ENCODE measurements at regions not wholly inside any gene's neighbourhood (a gene's known extent, or its start where the extent isn't known, plus 50 kb on each side); places are given as distances from the start of the nearest gene placed in this dataset.

- no peak for TF ChIP-seq ZNF609 (CRISPR knock-in tag; IDR thresholded peaks at IDR 0.05; ENCODE audit: borderline replicate concordance)
Measured at GRCh38 chr12:96093543-96094196, 58.3 kb upstream of the LTA4H start (continued).

GRCh38 chr12:96094201-96094600, 58.8 kb upstream of the LTA4H start:
- no peaks in the 10 kb centered on the region for H3K4me1 ChIP-seq (ENCODE audit: insufficient read depth, low read length)
- no peak overlapping the region for H3K27ac ChIP-seq (ENCODE audit: extremely low read length, insufficient read depth, low read length)
- no peaks in the 10 kb centered on the region for H4K20me1 ChIP-seq (ENCODE audit: insufficient read depth, low read length)
- H3K27me3 ChIP-seq (ENCODE audit: control insufficient read depth in 1 of 2, insufficient read depth in 2 of 2, low read length in 2 of 2) = peaks cover 5% of the 10 kb centered on the region in 2 experiments; a peak in 2 of 5 replicates
- H3K9me3 ChIP-seq (ENCODE audit: low read length) = no peaks in the 10 kb centered on the region
- ChIA-PET CTCF (ENCODE audit: low intra/inter-chr PET ratio, low total read pairs) (no interaction called here), POLR2A (no interaction called here)
- H3K36me3 ChIP-seq (replicated peaks in 1 of 2; ENCODE audit: control insufficient read depth in 1 of 2, insufficient read depth in 2 of 2, low read length in 2 of 2) = no peaks in the 10 kb centered on the region
- no peak overlapping the region for H3K4me3 ChIP-seq (replicated peaks in 1 of 3; ENCODE audit: insufficient read depth in 1 of 3, low read depth in 2 of 3, low read length in 3 of 3)
- H2AFZ ChIP-seq (ENCODE audit: low read length) = no peak overlapping the region
- no peak for DNase-seq (ENCODE audit: low spot score)
- no TSS peak for BruUV-seq (replicated peaks)
- in situ Hi-C loops (cut with HindIII; ENCODE audit: extremely low pct_ligation_motif_present, low pct_unique_long_range_greater_than_20kb) = no loop called here
- FAIRE-seq = no peak
- no peak overlapping the region for H3K4me2 ChIP-seq (ENCODE audit: low read depth, low read length)
- ATAC-seq = no peak
- H3K79me2 ChIP-seq (ENCODE audit: insufficient read depth, low read length) = no peaks in the 10 kb centered on the region
- H3K9ac ChIP-seq (ENCODE audit: insufficient read depth, low read depth, low read length) = no peak overlapping the region
- WGBS (ENCODE audit: low lambda C conversion rate) = 10% methylated on average over 4 of the region's 4 CpGs
- intact Hi-C loops (cut with micrococcal nuclease; ENCODE audit: unreplicated experiment) = no loop called here
- TF ChIP-seq GTF3A (CRISPR knock-in tag; conservative IDR thresholded peaks at IDR 0.05) = no peak
- no peak for TF ChIP-seq ZNF687 (CRISPR knock-in tag; IDR thresholded peaks at IDR 0.05)
- TF ChIP-seq NFATC3 (CRISPR knock-in tag; IDR thresholded peaks at IDR 0.05) = no peak
- TF ChIP-seq ZNF235 (CRISPR knock-in tag; IDR thresholded peaks at IDR 0.05; ENCODE audit: borderline replicate concordance) = no peak
- no peak for TF ChIP-seq ZFYVE20 (CRISPR knock-in tag; IDR thresholded peaks at IDR 0.05; ENCODE audit: borderline replicate concordance, low read depth)
- TF ChIP-seq ZNF691 (CRISPR knock-in tag; IDR thresholded peaks at IDR 0.05; ENCODE audit: borderline replicate concordance, low read depth) = no peak
- TF ChIP-seq ZNF446 (CRISPR knock-in tag; IDR thresholded peaks at IDR 0.05) = no peak
- TF ChIP-seq SKIL (CRISPR knock-in tag; IDR thresholded peaks at IDR 0.05; ENCODE audit: borderline replicate concordance) = no peak

Measured in HepG2 (cell line).